Raji (cell line): ENCODE measurements at regions not wholly inside any gene's neighbourhood (a gene's known extent, or its start where the extent isn't known, plus 50 kb on each side); places are given as distances from the start of the nearest gene placed in this dataset.

Experiments
- POLR2A ChIP-seq: IDR thresholded peaks from 2 replicates; pipeline ENCODE4 v1.6.1; 2011; ENCODE audit warnings: low read depth, low read length, control low read depth; ENCODE audit not compliant: insufficient read depth

GRCh38 chr13:73819711-73820110, 314.5 kb downstream of the KLF12 start:
- no peak for TF ChIP-seq POLR2A

- TF ChIP-seq POLR2A: no peak
Measured at GRCh38 chr13:73816702-73817101, 317.5 kb downstream of the KLF12 start.

GRCh38 chr13:73815796-73816195, 318.4 kb downstream of the KLF12 start:
- TF ChIP-seq POLR2A: no peak

GRCh38 chr13:73810647-73811046, 323.6 kb downstream of the KLF12 start:
- TF ChIP-seq POLR2A: no peak

- TF ChIP-seq POLR2A: no peak
Measured at GRCh38 chr13:73809561-73809960, 324.6 kb downstream of the KLF12 start.

GRCh38 chr13:73808318-73808717, 325.9 kb downstream of the KLF12 start:
- TF ChIP-seq POLR2A: no peak

GRCh38 chr13:73803997-73804396, 330.2 kb downstream of the KLF12 start:
- no peak for TF ChIP-seq POLR2A

GRCh38 chr13:73800011-73800410, 334.2 kb downstream of the KLF12 start:
- TF ChIP-seq POLR2A: no peak

GRCh38 chr13:73794755-73795154, 339.4 kb downstream of the KLF12 start:
- TF ChIP-seq POLR2A: no peak

- TF ChIP-seq POLR2A: no peak
Measured at GRCh38 chr13:73793361-73793760, 340.8 kb downstream of the KLF12 start.

- TF ChIP-seq POLR2A: no peak
Measured at GRCh38 chr13:73792796-73793195, 341.4 kb downstream of the KLF12 start.

- no peak for TF ChIP-seq POLR2A
Measured at GRCh38 chr13:73782450-73783449, 351.5 kb downstream of the KLF12 start.

- TF ChIP-seq POLR2A: no peak
Measured at GRCh38 chr13:73781384-73781783, 352.8 kb downstream of the KLF12 start.

GRCh38 chr13:73779881-73780280, 354.3 kb downstream of the KLF12 start:
- no peak for TF ChIP-seq POLR2A

- no peak for TF ChIP-seq POLR2A
Measured at GRCh38 chr13:73778242-73778864, 355.9 kb downstream of the KLF12 start.

- TF ChIP-seq POLR2A: no peak
Measured at GRCh38 chr13:73777134-73777533, 357.1 kb downstream of the KLF12 start.
